ENCODE measurements at regions not wholly inside any gene's neighbourhood (a gene's known extent, or its start where the extent isn't known, plus 50 kb on each side); places are given as distances from the start of the nearest gene placed in this dataset.

DNA sequence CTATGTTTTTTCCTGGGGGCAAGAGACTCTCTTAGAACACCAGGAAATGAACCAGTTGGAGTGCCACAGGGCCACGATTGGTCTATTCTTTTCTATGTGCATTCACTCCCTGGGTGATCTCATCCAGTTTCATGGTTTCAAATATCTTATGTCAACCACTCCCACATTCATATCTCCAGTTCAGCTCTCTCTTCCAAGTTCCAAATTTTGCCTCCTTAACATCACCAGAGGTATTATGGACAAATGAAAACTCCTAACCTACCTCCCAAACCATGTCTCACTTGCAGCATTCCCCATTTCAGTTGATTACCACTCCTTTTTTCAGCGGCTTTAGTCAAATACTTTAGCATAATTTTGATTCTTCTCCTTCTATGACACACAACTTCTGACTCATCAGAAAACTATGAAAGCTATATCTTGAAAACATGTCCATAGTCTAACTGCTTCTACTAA, 203.1 kb upstream of the SEMA6D start:
- DNase-seq (ENCODE audit: low spot score), result no peak

GRCh38 chr15:47516558-47516957, 200.7 kb upstream of the SEMA6D start:
- DNase-seq (ENCODE audit: low spot score), result no peak

DNA sequence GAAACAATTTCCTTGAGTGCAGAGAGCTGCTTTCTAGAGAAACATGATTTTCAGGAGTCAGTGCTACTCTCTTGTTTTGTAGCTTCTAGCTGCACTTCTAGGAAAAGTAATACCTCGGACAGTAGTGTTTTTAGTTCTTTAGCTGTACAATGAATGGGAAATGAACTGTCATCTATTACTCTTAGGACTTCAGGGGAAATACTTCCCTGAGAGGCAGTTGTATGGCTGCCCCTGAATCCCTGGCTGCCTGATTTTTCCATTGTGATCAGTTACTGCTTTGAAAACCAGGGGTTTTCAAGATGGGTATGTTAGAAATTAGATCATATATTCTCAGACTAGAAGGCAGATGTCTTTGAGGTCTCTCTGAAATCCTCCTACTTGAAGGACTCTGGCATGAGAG, 200.3 kb upstream of the SEMA6D start:
- DNase-seq (ENCODE audit: low spot score), result no peak

- no peak for DNase-seq (ENCODE audit: low spot score)
Measured at GRCh38 chr15:47517737-47518136, 199.6 kb upstream of the SEMA6D start.

GRCh38 chr15:47523681-47524475, 193.4 kb upstream of the SEMA6D start:
- no peak for DNase-seq (ENCODE audit: low spot score)

DNA sequence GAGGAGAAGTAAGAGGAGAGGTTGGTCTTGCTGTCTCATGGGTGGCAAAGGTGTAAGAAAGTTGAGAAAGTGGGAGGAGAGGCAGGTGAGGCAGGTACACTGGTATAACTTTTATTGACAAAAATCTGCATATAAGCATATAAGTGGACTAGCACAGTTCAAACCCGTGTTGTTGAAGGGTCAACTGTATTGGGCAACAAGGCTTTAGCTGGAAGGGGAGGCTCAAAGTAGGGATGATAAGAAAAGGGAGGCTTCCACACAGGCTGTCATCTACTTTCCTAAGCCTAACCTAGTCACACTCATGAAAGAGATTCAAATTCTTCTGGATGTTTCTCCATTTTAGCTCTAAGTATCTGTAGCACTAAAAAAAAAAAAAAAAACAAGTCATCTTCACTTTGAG, 188.1 kb upstream of the SEMA6D start:
- DNase-seq (ENCODE audit: low spot score), result no peak

GRCh38 chr15:47534673-47535072, 182.6 kb upstream of the SEMA6D start:
- DNase-seq (ENCODE audit: low spot score), result no peak

GRCh38 chr15:47541562-47541961, 175.7 kb upstream of the SEMA6D start:
- DNase-seq (ENCODE audit: low spot score), result no peak

- DNase-seq (ENCODE audit: low spot score), result no peak
Measured at GRCh38 chr15:47542312-47542989, 174.9 kb upstream of the SEMA6D start.

DNA sequence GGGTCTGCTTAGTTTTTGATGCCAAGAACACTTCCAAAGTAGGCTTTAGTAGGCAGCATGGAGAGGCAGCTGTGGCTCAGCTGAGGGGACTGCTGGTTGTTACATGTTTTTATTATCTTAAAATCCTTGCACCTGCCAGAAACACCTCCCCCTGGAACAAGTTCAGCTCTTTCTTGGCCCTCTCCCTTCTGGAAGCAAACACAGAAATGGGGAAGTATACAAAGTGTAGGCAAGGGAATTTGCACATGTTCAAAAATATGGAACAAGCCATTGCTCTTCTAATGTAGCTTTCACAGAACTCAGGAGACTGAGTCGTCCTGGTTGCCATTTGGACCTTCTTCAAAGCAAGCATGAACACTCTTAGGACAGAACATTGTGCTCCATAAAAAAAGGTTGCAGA, 169.1 kb upstream of the SEMA6D start:
- DNase-seq (ENCODE audit: low spot score), result no peak

DNA sequence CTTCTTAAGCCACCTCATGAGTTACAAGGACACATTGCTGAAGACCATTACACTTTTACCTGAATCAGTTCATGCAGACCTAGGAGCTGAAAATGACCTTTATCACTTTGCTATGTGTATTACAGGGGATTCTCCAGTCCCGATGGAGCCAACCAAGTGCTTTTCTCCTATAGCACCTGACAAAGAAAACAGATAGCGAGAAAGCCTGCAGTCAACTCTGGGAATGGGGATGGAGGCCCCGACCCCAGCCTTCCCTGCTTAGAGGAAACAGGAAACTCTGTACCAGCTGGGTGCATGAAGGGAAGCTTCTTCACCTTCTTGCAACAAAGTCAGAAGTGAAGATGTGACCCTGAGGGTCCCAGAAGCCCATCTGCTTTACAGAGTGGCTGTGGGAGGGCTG, 168.3 kb upstream of the SEMA6D start:
- no peak for DNase-seq (ENCODE audit: low spot score)

- DNase-seq (ENCODE audit: low spot score), result no peak
Measured at GRCh38 chr15:47551079-47551478, 166.2 kb upstream of the SEMA6D start.

DNA sequence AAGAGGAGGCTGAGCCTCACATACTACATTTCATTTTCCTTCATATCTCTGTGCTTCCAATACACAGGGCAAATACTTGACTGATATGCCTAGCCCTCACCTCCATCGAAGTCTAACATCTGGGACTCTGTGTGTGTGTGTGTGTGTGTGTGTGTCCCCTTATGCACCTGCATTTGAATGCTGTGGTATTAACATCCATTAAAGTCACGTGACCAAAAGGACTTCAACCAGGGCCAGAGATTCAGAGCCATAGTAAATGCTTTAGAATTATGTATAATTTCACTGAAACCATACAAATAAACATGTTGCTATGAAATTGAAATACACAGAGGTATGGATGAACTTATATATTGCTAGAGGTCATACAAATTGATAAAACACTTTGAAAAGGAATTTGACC, 165.8 kb upstream of the SEMA6D start:
- DNase-seq (ENCODE audit: low spot score), result no peak

GRCh38 chr15:47552978-47553608, 164.2 kb upstream of the SEMA6D start:
- no peak for DNase-seq (ENCODE audit: low spot score)

- no peak for DNase-seq (ENCODE audit: low spot score)
Measured at GRCh38 chr15:47553947-47554346, 163.4 kb upstream of the SEMA6D start.

- no peak for DNase-seq (ENCODE audit: low spot score)
Measured at GRCh38 chr15:47561102-47561501, 156.2 kb upstream of the SEMA6D start.

GRCh38 chr15:47565949-47566348, 151.4 kb upstream of the SEMA6D start:
- no peak for DNase-seq (ENCODE audit: low spot score)

- DNase-seq (ENCODE audit: low spot score), result no peak
Measured at GRCh38 chr15:47566610-47567009, 150.7 kb upstream of the SEMA6D start.

- DNase-seq (ENCODE audit: low spot score), result no peak
Measured at GRCh38 chr15:47568030-47568429, 149.3 kb upstream of the SEMA6D start.

DNA sequence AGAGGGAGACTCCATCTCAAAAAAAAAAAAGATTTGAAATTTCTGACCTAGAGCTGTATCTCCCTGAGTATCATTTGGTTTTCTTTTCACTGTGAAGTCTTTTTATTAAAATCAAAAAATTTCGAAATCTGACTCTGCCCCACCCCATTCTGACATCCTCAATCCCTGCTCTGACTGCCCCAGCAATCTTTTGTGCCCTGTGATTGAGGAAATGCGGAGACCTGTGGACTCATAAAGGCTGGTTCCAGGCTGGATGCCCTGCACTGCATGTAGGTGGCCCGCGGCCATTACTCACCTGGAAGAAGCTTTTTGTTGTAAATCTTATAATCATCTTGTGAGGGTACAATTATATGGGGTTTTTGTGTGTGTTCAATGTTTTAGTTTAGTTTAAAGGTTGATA, 147.3 kb upstream of the SEMA6D start:
- DNase-seq (ENCODE audit: low spot score), result no peak

GRCh38 chr15:47570451-47570850, 146.9 kb upstream of the SEMA6D start:
- no peak for DNase-seq (ENCODE audit: low spot score)

GRCh38 chr15:47570881-47571640, 146.2 kb upstream of the SEMA6D start:
- no peak for DNase-seq (ENCODE audit: low spot score)

Measured in CD4-positive, alpha-beta T cell treated with Interleukin-6 at 100 ng/mL for 8 hours (primary cell).